ENCODE measurements at regions not wholly inside any gene's neighbourhood (a gene's known extent, or its start where the extent isn't known, plus 50 kb on each side); places are given as distances from the start of the nearest gene placed in this dataset.

GRCh38 chr18:39653221-39653620 lies 2087.6 kb upstream of the CELF4 start:
- H3K36me3 ChIP-seq (ENCODE audit: control insufficient read depth in 2 of 2, extremely low read depth in 1 of 2, insufficient read depth in 2 of 2, low read length in 2 of 2) = no peaks in the 10 kb centered on the region
- POLR2A ChIA-PET = no interaction called here
- H3K9ac ChIP-seq (replicated peaks; ENCODE audit: extremely low read depth, insufficient read depth, low read length) = no peak overlapping the region
- H3K4me1 ChIP-seq (ENCODE audit: control insufficient read depth, extremely low read depth, insufficient read depth, low read length) = no peaks in the 10 kb centered on the region
- intact Hi-C loops (cut with micrococcal nuclease) (no loop called here), dilution Hi-C loops (cut with MboI; ENCODE audit: extremely low pct_ligation_motif_present, low sequenced_read_pairs) (no loop called here)
- H3K4me3 ChIP-seq (replicated peaks in 1 of 3; ENCODE audit: insufficient read depth in 1 of 3, low read depth in 1 of 3, low read length in 3 of 3) = no peak overlapping the region
- CTCF ChIA-PET = no interaction called here
- no peak overlapping the region for H3K4me2 ChIP-seq (ENCODE audit: insufficient read depth, low read length)
- FAIRE-seq = no peak
- no peak overlapping the region for H3K27ac ChIP-seq (ENCODE audit: insufficient read depth, low read depth, low read length)
- no peak overlapping the region for H2AFZ ChIP-seq (ENCODE audit: low read depth, low read length)
- H3K27me3 ChIP-seq (ENCODE audit: control insufficient read depth in 2 of 2, insufficient read depth in 2 of 2, low read length in 2 of 2) = no peaks in the 10 kb centered on the region
- TF ChIP-seq EZH2 (IDR thresholded peaks at IDR 0.05; ENCODE audit: borderline replicate concordance, low read depth, low read length, severe bottlenecking) (no peak), MAX (IDR thresholded peaks at IDR 0.05; ENCODE audit: insufficient read depth, insufficient read length) (no peak), JUN (IDR thresholded peaks at IDR 0.05; ENCODE audit: borderline replicate concordance, insufficient read depth, insufficient read length, low read depth) (no peak), POLR2A (IDR thresholded peaks at IDR 0.05; ENCODE audit: low read depth, low read length) (no peak), POLR2AphosphoS5 (IDR thresholded peaks at IDR 0.05; ENCODE audit: insufficient read depth, low read depth, low read length) (no peak), GATA2 (IDR thresholded peaks at IDR 0.05; ENCODE audit: insufficient read depth, insufficient read length, low read depth, low read length) (no peak), MYC (IDR thresholded peaks at IDR 0.05; ENCODE audit: low read depth, low read length) (no peak), FOS (IDR thresholded peaks at IDR 0.05; ENCODE audit: borderline replicate concordance, insufficient read depth, low read length) (no peak)
- TF ChIP-seq, protein P1, sequence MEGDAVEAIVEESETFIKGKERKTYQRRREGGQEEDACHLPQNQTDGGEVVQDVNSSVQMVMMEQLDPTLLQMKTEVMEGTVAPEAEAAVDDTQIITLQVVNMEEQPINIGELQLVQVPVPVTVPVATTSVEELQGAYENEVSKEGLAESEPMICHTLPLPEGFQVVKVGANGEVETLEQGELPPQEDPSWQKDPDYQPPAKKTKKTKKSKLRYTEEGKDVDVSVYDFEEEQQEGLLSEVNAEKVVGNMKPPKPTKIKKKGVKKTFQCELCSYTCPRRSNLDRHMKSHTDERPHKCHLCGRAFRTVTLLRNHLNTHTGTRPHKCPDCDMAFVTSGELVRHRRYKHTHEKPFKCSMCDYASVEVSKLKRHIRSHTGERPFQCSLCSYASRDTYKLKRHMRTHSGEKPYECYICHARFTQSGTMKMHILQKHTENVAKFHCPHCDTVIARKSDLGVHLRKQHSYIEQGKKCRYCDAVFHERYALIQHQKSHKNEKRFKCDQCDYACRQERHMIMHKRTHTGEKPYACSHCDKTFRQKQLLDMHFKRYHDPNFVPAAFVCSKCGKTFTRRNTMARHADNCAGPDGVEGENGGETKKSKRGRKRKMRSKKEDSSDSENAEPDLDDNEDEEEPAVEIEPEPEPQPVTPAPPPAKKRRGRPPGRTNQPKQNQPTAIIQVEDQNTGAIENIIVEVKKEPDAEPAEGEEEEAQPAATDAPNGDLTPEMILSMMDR (IDR thresholded peaks at IDR 0.05; ENCODE audit: extremely low read depth in 1 of 2, insufficient read depth in 1 of 2, low read depth in 1 of 2, low read length in 2 of 2) = no peak
- no TSS peak for BruUV-seq (replicated peaks)
- H3K79me2 ChIP-seq (ENCODE audit: control insufficient read depth, insufficient read depth, low read length) = no peaks in the 10 kb centered on the region
- H4K20me1 ChIP-seq (replicated peaks; ENCODE audit: control insufficient read depth, extremely low read depth, insufficient read depth, low read length) = no peaks in the 10 kb centered on the region
- H3K9me1 ChIP-seq (replicated peaks; ENCODE audit: control insufficient read depth, extremely low read depth, insufficient read depth, low read length) = no peaks in the 10 kb centered on the region
- H3K9me3 ChIP-seq (replicated peaks; ENCODE audit: control insufficient read depth, insufficient read depth, low read length) = no peaks in the 10 kb centered on the region
- DNase-seq (ENCODE audit: low read depth, low spot score) = peak; percentile 55

All from endothelial cell of umbilical vein (primary cell).